Body of pancreas (tissue), 4 donors: ENCODE measurements at regions not wholly inside any gene's neighbourhood (a gene's known extent, or its start where the extent isn't known, plus 50 kb on each side); places are given as distances from the start of the nearest gene placed in this dataset.

Source experiments
- ATAC-seq: fragments of 150-250 bp; one replicate; pipeline ENCODE4 v1.9.1; 2016
- DNase-seq, 4 donors: peaks; one replicate each; pipeline ENCODE4 v3.0.0-alpha.2; 2019
- H3K27ac ChIP-seq, 4 donors: fragments of 200-600 bp; sonication (generic); 1 replicate in 3 of 4; 2 replicates in 1 of 4; pipeline versions ENCODE4 v1.5.1 to v1.6.1; 2016 to 2019; ENCODE audit warnings: mild to moderate bottlenecking in 1 of 4, mixed read lengths in 1 of 4, moderate library complexity in 1 of 4
- H3K27me3 ChIP-seq, 2 donors: fragments of 200-600 bp; sonication (generic); one replicate each; pipeline ENCODE4 v1.6.0; 2016; ENCODE audit warnings: mild to moderate bottlenecking in 1 of 2
- H3K36me3 ChIP-seq, 2 donors: fragments of 200-600 bp; sonication (generic); replicated peaks in 1 of 2; 2 replicates each; pipeline ENCODE4 v1.5.1; 2016; ENCODE audit warnings: low read depth in 2 of 2; ENCODE audit not compliant: insufficient read depth in 1 of 2
- H3K4me1 ChIP-seq: fragments of 200-600 bp; sonication (generic); one replicate; pipeline ENCODE4 v1.6.0; 2016
- H3K4me3 ChIP-seq, 2 donors: fragments of 200-600 bp; sonication (generic); 1 replicate in 1 of 2; 2 replicates in 1 of 2; pipeline ENCODE4 v1.5.1; 2016 to 2019
- H3K9me3 ChIP-seq, 3 donors: fragments of 200-600 bp; sonication (generic); 1 replicate in 2 of 3; 2 replicates in 1 of 3; pipeline ENCODE4 v1.5.1; 2016
- CTCF ChIP-seq, 7 experiments: fragments of 450-650 bp in 4 of 7; fragments of 200-600 bp in 3 of 7; sonication (generic) in 3 of 7; IDR thresholded peaks; one replicate each; pipeline ENCODE4 v1.5.1; 2016 to 2019; ENCODE audit warnings: antibody characterized with exemption in 7 of 7
- POLR2A ChIP-seq, 3 donors: fragments of 450-650 bp; IDR thresholded peaks; one replicate each; pipeline ENCODE4 v1.6.1; 2016; ENCODE audit warnings: antibody characterized with exemption in 3 of 3, mild to moderate bottlenecking in 2 of 3
- WGBS, 2 donors: methylation state at CpG; one replicate each; pipeline ENCODE4 v1.1.5; 2017; 5-methylcytosine and 5-hydroxymethylcytosine counted together
- intact Hi-C: fragments of 100-400 bp; cut with DNase I; formaldehyde crosslinking; loops from one replicate; pipeline ENCODE4 v1.15.1; 2023

- no peaks in the 10 kb centered on the region for H3K4me1 ChIP-seq
- 70 to 76% methylated on average over 2 of the region's 2 CpGs for WGBS, 2 donors
- ATAC-seq (no peak), DNase-seq (no peak)
- no peaks in the 10 kb centered on the region for H3K36me3 ChIP-seq
- TF ChIP-seq CTCF (IDR thresholded peaks at IDR 0.05) (no peak), POLR2A (IDR thresholded peaks at IDR 0.05) (no peak)
- intact Hi-C loops: no loop called here
- H3K9me3 ChIP-seq: no peaks in the 10 kb centered on the region
- no peak overlapping the region for H3K27ac ChIP-seq
- H3K4me3 ChIP-seq: no peak overlapping the region
- H3K27me3 ChIP-seq: no peaks in the 10 kb centered on the region
Measured at GRCh38 chr10:4768416-4768815, 57.6 kb upstream of the AKR1E2 start.

GRCh38 chr10:4767033-4767814 lies 58.8 kb upstream of the AKR1E2 start:
- H3K4me1 ChIP-seq: no peaks in the 10 kb centered on the region
- TF ChIP-seq POLR2A (IDR thresholded peaks at IDR 0.05) (no peak), CTCF (IDR thresholded peaks at IDR 0.05) (peak in 6 of 7 experiments; percentile 34 to 77 (median 58))
- no peaks in the 10 kb centered on the region for H3K27me3 ChIP-seq
- H3K36me3 ChIP-seq: no peaks in the 10 kb centered on the region
- H3K27ac ChIP-seq: no peak overlapping the region
- intact Hi-C loops: no loop called here
- peak in 3 of 4 donors; percentile 9 to 29 (median 19) for DNase-seq
- 45 to 46% methylated on average over 7 of the region's 7 CpGs for WGBS, 2 donors
- no peak overlapping the region for H3K4me3 ChIP-seq
- no peak for ATAC-seq
- no peaks in the 10 kb centered on the region for H3K9me3 ChIP-seq

GRCh38 chr10:4766454-4766853 lies 59.6 kb upstream of the AKR1E2 start:
- no peak for DNase-seq
- no peak overlapping the region for H3K27ac ChIP-seq
- no peak for ATAC-seq
- H3K9me3 ChIP-seq: no peaks in the 10 kb centered on the region
- intact Hi-C loops: no loop called here
- WGBS, 2 donors: 47 to 60% methylated on average over 3 of the region's 3 CpGs
- no peaks in the 10 kb centered on the region for H3K27me3 ChIP-seq
- TF ChIP-seq POLR2A (IDR thresholded peaks at IDR 0.05) (no peak), CTCF (IDR thresholded peaks at IDR 0.05) (no peak)
- H3K4me1 ChIP-seq: no peaks in the 10 kb centered on the region
- H3K4me3 ChIP-seq: no peak overlapping the region
- no peaks in the 10 kb centered on the region for H3K36me3 ChIP-seq

- ATAC-seq (no peak), DNase-seq (no peak)
- WGBS, 2 donors: 84 to 95% methylated on average over 1 of the region's 1 CpG
- no peak overlapping the region for H3K4me3 ChIP-seq
- H3K9me3 ChIP-seq: no peaks in the 10 kb centered on the region
- H3K27ac ChIP-seq: no peak overlapping the region
- no peaks in the 10 kb centered on the region for H3K4me1 ChIP-seq
- intact Hi-C loops: no loop called here
- H3K27me3 ChIP-seq: no peaks in the 10 kb centered on the region
- H3K36me3 ChIP-seq: no peaks in the 10 kb centered on the region
- no peak for TF ChIP-seq POLR2A (IDR thresholded peaks at IDR 0.05)
- no peak for TF ChIP-seq CTCF (IDR thresholded peaks at IDR 0.05)
Measured at GRCh38 chr10:4765428-4765827, 60.6 kb upstream of the AKR1E2 start.

- H3K9me3 ChIP-seq: no peaks in the 10 kb centered on the region
- H3K36me3 ChIP-seq: no peaks in the 10 kb centered on the region
- no peaks in the 10 kb centered on the region for H3K27me3 ChIP-seq
- DNase-seq (no peak), ATAC-seq (no peak)
- 75 to 76% methylated on average over 6 of the region's 6 CpGs for WGBS, 2 donors
- TF ChIP-seq CTCF (IDR thresholded peaks at IDR 0.05) (no peak), POLR2A (IDR thresholded peaks at IDR 0.05) (no peak)
- no peak overlapping the region for H3K4me3 ChIP-seq
- H3K27ac ChIP-seq: no peak overlapping the region
- H3K4me1 ChIP-seq: no peaks in the 10 kb centered on the region
- intact Hi-C loops: no loop called here
Measured at GRCh38 chr10:4763960-4764428, 62.0 kb upstream of the AKR1E2 start.
